ENCODE measurements at regions not wholly inside any gene's neighbourhood (a gene's known extent, or its start where the extent isn't known, plus 50 kb on each side); places are given as distances from the start of the nearest gene placed in this dataset.
"Not testable (repeated sequence)": the region's sequence is repeated elsewhere in the genome, so short reads cannot be mapped to it uniquely, and the experiment has no call there.

DNA sequence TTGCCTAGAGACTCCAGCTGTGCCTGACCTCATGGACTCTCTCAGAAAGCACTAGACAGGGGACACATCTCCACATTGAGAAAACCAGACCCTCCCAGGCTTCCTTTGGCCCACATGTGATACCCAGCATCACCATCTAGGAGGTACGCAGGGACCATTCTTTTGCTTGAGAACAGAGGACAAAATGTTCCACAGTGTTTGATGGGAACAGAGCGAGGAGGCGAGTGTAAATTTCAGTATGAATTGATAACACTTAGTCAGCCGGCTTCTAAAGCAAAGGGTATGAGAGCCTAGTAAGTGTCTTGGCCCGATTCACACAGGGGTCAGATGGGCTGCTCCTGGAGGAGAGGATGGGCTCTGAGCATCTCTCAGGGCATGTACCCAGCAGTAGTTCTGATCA lies 1052.4 kb downstream of the BCL11B start:
- Histone ChIP-seq H3K4me3 (no peak overlapping the region), H3K27me3 (replicated peaks; ENCODE audit: insufficient read depth) (no peaks in the 10 kb centered on the region), H3K4me1 (ENCODE audit: control insufficient read depth in 1 of 2, low read depth in 2 of 2) (no peaks in the 10 kb centered on the region), H3K36me3 (no peaks in the 10 kb centered on the region), H3K9me3 (no peaks in the 10 kb centered on the region), H3K27ac (no peak overlapping the region)
- DNase-seq (ENCODE audit: low spot score) (no peak), ATAC-seq (ENCODE audit: insufficient number of reproducible peaks, low FRiP score, low read depth) (no peak)
- TF ChIP-seq, protein P1, sequence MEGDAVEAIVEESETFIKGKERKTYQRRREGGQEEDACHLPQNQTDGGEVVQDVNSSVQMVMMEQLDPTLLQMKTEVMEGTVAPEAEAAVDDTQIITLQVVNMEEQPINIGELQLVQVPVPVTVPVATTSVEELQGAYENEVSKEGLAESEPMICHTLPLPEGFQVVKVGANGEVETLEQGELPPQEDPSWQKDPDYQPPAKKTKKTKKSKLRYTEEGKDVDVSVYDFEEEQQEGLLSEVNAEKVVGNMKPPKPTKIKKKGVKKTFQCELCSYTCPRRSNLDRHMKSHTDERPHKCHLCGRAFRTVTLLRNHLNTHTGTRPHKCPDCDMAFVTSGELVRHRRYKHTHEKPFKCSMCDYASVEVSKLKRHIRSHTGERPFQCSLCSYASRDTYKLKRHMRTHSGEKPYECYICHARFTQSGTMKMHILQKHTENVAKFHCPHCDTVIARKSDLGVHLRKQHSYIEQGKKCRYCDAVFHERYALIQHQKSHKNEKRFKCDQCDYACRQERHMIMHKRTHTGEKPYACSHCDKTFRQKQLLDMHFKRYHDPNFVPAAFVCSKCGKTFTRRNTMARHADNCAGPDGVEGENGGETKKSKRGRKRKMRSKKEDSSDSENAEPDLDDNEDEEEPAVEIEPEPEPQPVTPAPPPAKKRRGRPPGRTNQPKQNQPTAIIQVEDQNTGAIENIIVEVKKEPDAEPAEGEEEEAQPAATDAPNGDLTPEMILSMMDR (IDR thresholded peaks at IDR 0.05) = no peak

GRCh38 chr14:98223106-98223505 lies 1048.9 kb downstream of the BCL11B start:
- ATAC-seq (ENCODE audit: insufficient number of reproducible peaks, low FRiP score, low read depth) = no peak
- TF ChIP-seq, protein P1 (IDR thresholded peaks at IDR 0.05) = no peak

GRCh38 chr14:98223710-98224109 lies 1048.3 kb downstream of the BCL11B start:
- not testable (repeated sequence) for ATAC-seq (ENCODE audit: insufficient number of reproducible peaks, low FRiP score, low read depth); H3K27ac ChIP-seq; H3K27me3 ChIP-seq (replicated peaks; ENCODE audit: insufficient read depth); H3K4me3 ChIP-seq; H3K9me3 ChIP-seq; H3K36me3 ChIP-seq; DNase-seq (ENCODE audit: low spot score); H3K4me1 ChIP-seq (ENCODE audit: control insufficient read depth in 1 of 2, low read depth in 2 of 2)

More at GRCh38 chr14:98223106-98223505, 1048.9 kb downstream of the BCL11B start:
- Histone ChIP-seq H3K4me3 (no peak overlapping the region), H3K27ac (no peak overlapping the region), H3K27me3 (replicated peaks; ENCODE audit: insufficient read depth) (no peaks in the 10 kb centered on the region), H3K4me1 (ENCODE audit: control insufficient read depth in 1 of 2, low read depth in 2 of 2) (no peaks in the 10 kb centered on the region), H3K36me3 (no peaks in the 10 kb centered on the region), H3K9me3 (no peaks in the 10 kb centered on the region)
- DNase-seq (ENCODE audit: low spot score) = no peak

DNA sequence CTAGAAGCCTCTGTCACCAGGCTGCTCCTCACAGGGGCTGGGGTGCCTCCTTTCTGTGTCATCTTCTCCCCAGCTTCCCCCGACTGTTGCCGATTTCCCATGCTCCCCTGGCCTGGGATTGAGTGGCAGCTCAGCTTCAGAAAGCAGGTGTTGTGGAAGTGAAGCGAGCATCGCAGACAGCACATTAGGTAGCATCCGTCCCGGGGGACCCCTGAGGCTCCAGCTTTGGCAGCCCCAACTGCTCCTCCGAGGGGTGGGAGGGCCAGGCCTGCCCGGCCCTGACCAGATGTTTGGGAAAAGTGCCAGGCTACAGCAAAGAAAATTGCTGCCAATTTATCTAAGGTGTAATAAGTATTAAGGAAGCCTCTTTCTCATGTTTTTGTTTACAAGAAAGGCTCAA lies 1045.6 kb downstream of the BCL11B start:
- TF ChIP-seq, protein P1 (IDR thresholded peaks at IDR 0.05) = no peak
- no peak for ATAC-seq (ENCODE audit: insufficient number of reproducible peaks, low FRiP score, low read depth)
- H3K27ac ChIP-seq = no peak overlapping the region
- H3K36me3 ChIP-seq = no peaks in the 10 kb centered on the region
- H3K9me3 ChIP-seq = no peaks in the 10 kb centered on the region
- H3K4me3 ChIP-seq = no peak overlapping the region
- no peaks in the 10 kb centered on the region for H3K4me1 ChIP-seq (ENCODE audit: control insufficient read depth in 1 of 2, low read depth in 2 of 2)
- H3K27me3 ChIP-seq (replicated peaks; ENCODE audit: insufficient read depth) = no peaks in the 10 kb centered on the region
- no peak for DNase-seq (ENCODE audit: low spot score)

DNA sequence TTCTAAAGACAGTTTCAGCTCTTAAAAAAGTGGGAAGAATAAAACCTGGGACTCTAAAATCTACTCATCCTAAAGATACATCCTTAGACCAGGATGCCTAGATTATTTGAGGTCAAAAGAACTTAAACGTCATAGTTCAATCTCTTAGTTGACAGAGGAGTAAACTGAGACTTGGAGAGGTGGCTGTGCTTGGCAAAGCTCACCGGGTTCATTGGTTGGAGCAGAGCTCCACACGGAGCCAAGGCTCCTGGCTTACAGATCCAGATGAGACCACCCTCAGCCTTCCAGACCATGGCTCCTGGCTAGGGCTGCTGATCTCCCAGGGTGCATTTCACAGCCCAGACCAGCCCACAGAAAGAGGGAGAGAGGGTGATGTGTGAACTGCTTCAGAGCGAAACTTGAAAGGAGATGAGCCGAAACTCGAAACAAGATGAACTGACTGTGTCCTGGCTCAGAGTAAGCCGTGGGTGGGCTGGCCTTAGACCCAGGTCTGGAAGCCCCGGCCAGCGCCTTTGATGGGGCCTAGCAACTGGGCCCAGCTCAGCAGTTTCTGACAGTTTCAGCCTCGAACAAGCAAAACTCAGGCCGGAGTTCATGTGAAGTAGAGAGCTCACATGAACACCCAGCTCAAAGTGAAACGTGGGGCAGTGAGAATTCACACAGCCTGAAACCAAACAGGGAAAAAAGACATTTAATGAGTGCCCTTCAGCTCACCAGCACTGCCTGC lies 1044.8 kb downstream of the BCL11B start:
- H3K27ac ChIP-seq = no peak overlapping the region
- TF ChIP-seq, protein P1 (IDR thresholded peaks at IDR 0.05) = no peak
- no peaks in the 10 kb centered on the region for H3K4me1 ChIP-seq (ENCODE audit: control insufficient read depth in 1 of 2, low read depth in 2 of 2)
- no peaks in the 10 kb centered on the region for H3K36me3 ChIP-seq
- DNase-seq (ENCODE audit: low spot score) = no peak
- ATAC-seq (ENCODE audit: insufficient number of reproducible peaks, low FRiP score, low read depth) = no peak
- H3K9me3 ChIP-seq = no peaks in the 10 kb centered on the region
- H3K27me3 ChIP-seq (replicated peaks; ENCODE audit: insufficient read depth) = no peaks in the 10 kb centered on the region
- H3K4me3 ChIP-seq = no peak overlapping the region

DNA sequence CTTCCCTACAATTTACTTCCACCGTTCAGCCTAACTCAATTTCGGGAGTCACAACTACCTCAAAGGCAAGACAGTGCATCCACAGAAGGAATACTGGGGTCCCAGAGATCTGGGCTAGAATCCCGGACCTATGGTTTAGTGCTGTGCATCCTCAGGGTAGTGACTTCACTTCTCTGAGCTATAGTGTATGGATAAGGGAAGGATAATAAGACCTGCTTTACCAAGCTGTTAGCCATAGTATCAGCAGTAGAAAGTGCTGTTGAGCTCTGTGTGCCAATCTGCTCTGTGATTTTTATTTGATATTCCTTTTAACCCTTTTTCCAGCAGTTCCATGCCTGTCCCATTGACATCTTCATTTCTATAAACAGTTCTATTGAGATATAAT lies 1044.3 kb downstream of the BCL11B start:
- no peaks in the 10 kb centered on the region for H3K4me1 ChIP-seq (ENCODE audit: control insufficient read depth in 1 of 2, low read depth in 2 of 2)
- no peaks in the 10 kb centered on the region for H3K36me3 ChIP-seq
- DNase-seq (ENCODE audit: low spot score) (no peak), ATAC-seq (ENCODE audit: insufficient number of reproducible peaks, low FRiP score, low read depth) (no peak)
- no peak overlapping the region for H3K27ac ChIP-seq
- TF ChIP-seq, protein P1 (IDR thresholded peaks at IDR 0.05) = no peak
- no peaks in the 10 kb centered on the region for H3K9me3 ChIP-seq
- H3K4me3 ChIP-seq = no peak overlapping the region
- H3K27me3 ChIP-seq (replicated peaks; ENCODE audit: insufficient read depth) = no peaks in the 10 kb centered on the region
